H9 (cell line): ENCODE measurements at regions not wholly inside any gene's neighbourhood (a gene's known extent, or its start where the extent isn't known, plus 50 kb on each side); places are given as distances from the start of the nearest gene placed in this dataset.

Experiments
- DNase-seq: peaks from one replicate; pipeline ENCODE4 v3.0.0-alpha.2; 2017
- H2AFZ ChIP-seq: one replicate; pipeline ENCODE4 v1.6.1; 2013; ENCODE audit warnings: mild to moderate bottlenecking, low read length, control low read depth, moderate library complexity
- H2AK5ac ChIP-seq: 2 replicates; pipeline ENCODE4 v1.6.1; 2013; ENCODE audit warnings: low read length, control low read depth, mixed read lengths; ENCODE audit not compliant: insufficient read length
- H2BK120ac ChIP-seq: one replicate; pipeline ENCODE4 v1.6.1; 2013; ENCODE audit warnings: low read depth, mild to moderate bottlenecking, low read length, control low read depth, inconsistent platforms; ENCODE audit not compliant: poor library complexity, severe bottlenecking
- H2BK12ac ChIP-seq: 2 replicates; pipeline ENCODE4 v1.6.1; 2013; ENCODE audit warnings: low read length, control low read depth, mixed read lengths, low read depth; ENCODE audit not compliant: insufficient read length
- H2BK15ac ChIP-seq: 2 replicates; pipeline ENCODE4 v1.6.1; 2013; ENCODE audit warnings: low read depth, low read length, control low read depth
- H2BK20ac ChIP-seq: one replicate; pipeline ENCODE4 v1.6.1; 2013; ENCODE audit warnings: low read depth, mild to moderate bottlenecking, low read length, control low read depth, inconsistent platforms; ENCODE audit not compliant: poor library complexity, severe bottlenecking
- H2BK5ac ChIP-seq: 2 replicates; pipeline ENCODE4 v1.6.1; 2013; ENCODE audit warnings: low read length, control low read depth, mixed read lengths; ENCODE audit not compliant: insufficient read length
- H3K14ac ChIP-seq: 2 replicates; pipeline ENCODE4 v1.6.1; 2013; ENCODE audit warnings: low read length, control low read depth; ENCODE audit not compliant: insufficient read depth
- H3K18ac ChIP-seq: 2 replicates; pipeline ENCODE4 v1.6.1; 2013; ENCODE audit warnings: low read depth, mild to moderate bottlenecking, mixed read lengths, low read length, control low read depth; ENCODE audit not compliant: insufficient read length
- H3K23ac ChIP-seq: 2 replicates; pipeline ENCODE4 v1.6.1; 2013; ENCODE audit warnings: low read length, control low read depth, mixed read lengths, low read depth; ENCODE audit not compliant: insufficient read length
- H3K23me2 ChIP-seq: 2 replicates; pipeline ENCODE4 v1.6.1; 2013; ENCODE audit warnings: low read depth, mild to moderate bottlenecking, mixed read lengths, low read length, control low read depth; ENCODE audit not compliant: insufficient read length, poor library complexity, severe bottlenecking
- H3K27ac ChIP-seq: 2 replicates; pipeline ENCODE4 v1.5.1; 2013; ENCODE audit warnings: low read length, control low read depth, mixed read lengths, low read depth; ENCODE audit not compliant: insufficient read length
- H3K27me3 ChIP-seq: 2 replicates; pipeline ENCODE4 v1.6.1; 2013; ENCODE audit warnings: low read length, control low read depth, inconsistent platforms; ENCODE audit not compliant: insufficient read depth
- H3K4ac ChIP-seq: 2 replicates; pipeline ENCODE4 v1.6.1; 2013; ENCODE audit warnings: low read depth, mild to moderate bottlenecking, control low read depth, inconsistent platforms, low read length, moderate library complexity
- H3K4me1 ChIP-seq: 2 replicates; pipeline ENCODE4 v1.6.1; 2013; ENCODE audit warnings: low read length, control low read depth, inconsistent platforms; ENCODE audit not compliant: insufficient read depth
- H3K4me2 ChIP-seq: 2 replicates; pipeline ENCODE4 v1.6.1; 2013; ENCODE audit warnings: low read length, control low read depth, mixed read lengths; ENCODE audit not compliant: insufficient read length, insufficient read depth
- H3K56ac ChIP-seq: 2 replicates; pipeline ENCODE4 v1.6.1; 2013; ENCODE audit warnings: low read depth, mild to moderate bottlenecking, mixed read lengths, low read length, control low read depth; ENCODE audit not compliant: insufficient read length
- H3K79me1 ChIP-seq: 2 replicates; pipeline ENCODE4 v1.6.1; 2013; ENCODE audit warnings: low read depth, mild to moderate bottlenecking, moderate library complexity, low read length, control low read depth, inconsistent platforms; ENCODE audit not compliant: insufficient read depth, poor library complexity, severe bottlenecking
- H3K79me2 ChIP-seq: 2 replicates; pipeline ENCODE4 v1.6.1; 2013; ENCODE audit warnings: low read length, control low read depth, inconsistent platforms; ENCODE audit not compliant: insufficient read depth
- H3K9ac ChIP-seq: 2 replicates; pipeline ENCODE4 v1.6.1; 2013; ENCODE audit warnings: low read length, control low read depth, mixed read lengths; ENCODE audit not compliant: insufficient read length; ENCODE audit errors: extremely low read depth
- H3K9me3 ChIP-seq: one replicate; pipeline ENCODE4 v1.6.1; 2013; ENCODE audit warnings: low read depth, low read length, inconsistent platforms; ENCODE audit not compliant: control insufficient read depth
- H3T11ph ChIP-seq: one replicate; pipeline ENCODE4 v1.6.1; 2013; ENCODE audit warnings: mild to moderate bottlenecking, low read length, control low read depth, inconsistent platforms
- H4K20me1 ChIP-seq: one replicate; pipeline ENCODE4 v1.6.1; 2013; ENCODE audit not compliant: control insufficient read depth, insufficient read length, insufficient read depth
- H4K5ac ChIP-seq: 2 replicates; pipeline ENCODE4 v1.6.1; 2013; ENCODE audit warnings: low read depth, mild to moderate bottlenecking, mixed read lengths, low read length, control low read depth; ENCODE audit not compliant: insufficient read length
- H4K8ac ChIP-seq: replicated peaks from 2 replicates; pipeline ENCODE4 v1.6.1; 2013; ENCODE audit warnings: low read length, control low read depth, mixed read lengths, low read depth; ENCODE audit not compliant: insufficient read length
- H4K91ac ChIP-seq: 2 replicates; pipeline ENCODE4 v1.6.1; 2013; ENCODE audit warnings: low read depth, mild to moderate bottlenecking, moderate library complexity, mixed read lengths, low read length, control low read depth; ENCODE audit not compliant: insufficient read length
- H3K27ac Mint-ChIP-seq, 3 experiments: 2 replicates in 2 of 3; 3 replicates in 1 of 3; pipeline ENCODE4 v1.8.0; 2020 to 2021; ENCODE audit warnings: mixed read lengths in 3 of 3, mild to moderate bottlenecking in 1 of 3, moderate library complexity in 1 of 3
- H3K27me3 Mint-ChIP-seq: 2 replicates; pipeline ENCODE4 v1.8.0; 2021; ENCODE audit warnings: low read depth, mild to moderate bottlenecking, moderate library complexity, mixed read lengths
- H3K36me3 Mint-ChIP-seq, 3 experiments: 2 replicates in 2 of 3; 3 replicates in 1 of 3; pipeline ENCODE4 v1.8.0; 2020 to 2021; ENCODE audit warnings: low read depth in 3 of 3, mixed read lengths in 3 of 3; ENCODE audit not compliant: insufficient read depth in 1 of 3
- H3K4me1 Mint-ChIP-seq, 2 experiments: 2 replicates each; pipeline ENCODE4 v1.8.0; 2020; ENCODE audit warnings: mixed read lengths in 2 of 2
- H3K4me3 Mint-ChIP-seq, 2 experiments: 2 replicates in 1 of 2; 3 replicates in 1 of 2; pipeline ENCODE4 v1.8.0; 2020 to 2021; ENCODE audit warnings: mild to moderate bottlenecking in 2 of 2, mixed read lengths in 2 of 2, moderate library complexity in 1 of 2
- H3K9me3 Mint-ChIP-seq, 2 experiments: 2 replicates in 1 of 2; 3 replicates in 1 of 2; pipeline ENCODE4 v1.8.0; 2020; ENCODE audit warnings: mild to moderate bottlenecking in 2 of 2, mixed read lengths in 2 of 2, moderate library complexity in 1 of 2
- CTCF ChIP-seq: fragments of 200-600 bp; sonication (generic); conservative IDR thresholded peaks from 3 replicates; pipeline ENCODE4 v1.8.0; 2021; ENCODE audit warnings: antibody characterized with exemption, mild to moderate bottlenecking
- WGBS: extraction: QIAGEN DNeasy Blood & Tissue Kit; methylation state at CpG from one replicate; pipeline ENCODE4 v1.1.7; 2013; ENCODE audit warnings: missing lambda C conversion rate, low lambda C conversion rate, mixed read lengths; ENCODE audit not compliant: insufficient read length; ENCODE audit errors: extremely low coverage; 5-methylcytosine and 5-hydroxymethylcytosine counted together

DNA sequence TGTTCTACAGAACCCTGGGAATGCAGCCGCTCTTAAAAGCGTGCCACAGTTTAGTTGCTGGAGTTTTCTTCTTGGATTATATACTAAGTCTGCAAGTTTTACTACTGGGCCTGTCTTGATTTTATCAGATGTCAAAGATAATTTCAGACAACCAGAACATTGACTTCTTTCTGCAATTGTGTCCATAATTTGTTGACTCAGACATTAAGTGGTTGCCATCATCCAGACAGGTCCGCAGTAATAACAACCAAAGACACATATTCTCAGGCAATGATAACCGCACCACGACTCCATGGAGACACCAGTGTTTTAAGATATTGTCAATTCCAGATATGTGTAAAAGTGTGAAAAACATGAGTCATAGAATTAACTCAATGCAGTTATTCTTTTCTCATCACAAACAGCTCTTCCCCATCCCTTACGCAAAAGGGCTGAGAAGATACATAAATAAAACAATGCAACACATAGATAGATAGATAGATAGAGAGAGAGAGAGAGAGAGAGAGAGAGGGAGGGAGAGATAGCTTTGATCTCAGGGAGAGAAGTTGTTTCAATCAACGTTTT, 90.4 kb upstream of the FMN2 start:
- TF ChIP-seq CTCF = no peak
- Histone ChIP-seq H3K79me2 (no peaks in the 10 kb centered on the region), H3K4ac (no peak overlapping the region), H2AFZ (no peak overlapping the region), H2BK15ac (no peak overlapping the region), H3K27ac (no peak overlapping the region), H4K91ac (no peak overlapping the region), H3K9ac (no peak overlapping the region), H2BK5ac (no peak overlapping the region), H3K79me1 (no peaks in the 10 kb centered on the region), H3K23me2 (no peaks in the 10 kb centered on the region), H4K8ac (no peak overlapping the region), H3T11ph (no peak overlapping the region), H3K56ac (no peak overlapping the region), H3K18ac (no peak overlapping the region), H3K27me3 (no peaks in the 10 kb centered on the region), H3K23ac (no peak overlapping the region), H2BK12ac (no peak overlapping the region), H4K5ac (no peak overlapping the region), H2BK120ac (no peak overlapping the region), H3K9me3 (no peaks in the 10 kb centered on the region), H3K14ac (no peak overlapping the region), H2AK5ac (no peak overlapping the region), H4K20me1 (no peaks in the 10 kb centered on the region), H3K4me1 (no peaks in the 10 kb centered on the region), H3K4me2 (no peak overlapping the region), H2BK20ac (no peak overlapping the region)
- no peak overlapping the region for H3K27ac Mint-ChIP-seq
- DNase-seq = no peak
- H3K4me1 Mint-ChIP-seq = peaks cover 0 to 3% of the 10 kb centered on the region in 2 experiments; a peak in 1 of 4 replicates
- H3K36me3 Mint-ChIP-seq = no peaks in the 10 kb centered on the region; a peak in 2 of 7 replicates
- no peaks in the 10 kb centered on the region for H3K9me3 Mint-ChIP-seq
- H3K4me3 Mint-ChIP-seq = no peak overlapping the region
- no CpG with 5 or more reads among the region's 7 CpGs for WGBS
- peaks cover 31% of the 10 kb centered on the region for H3K27me3 Mint-ChIP-seq
